GM15510 (cell line): ENCODE measurements at regions not wholly inside any gene's neighbourhood (a gene's known extent, or its start where the extent isn't known, plus 50 kb on each side); places are given as distances from the start of the nearest gene placed in this dataset.

Experiments
- POLR2A ChIP-seq: IDR thresholded peaks from 3 replicates; pipeline ENCODE4 v1.6.1; 2011; ENCODE audit warnings: borderline replicate concordance; ENCODE audit not compliant: insufficient read length; ENCODE audit errors: extremely low read depth

GRCh38 chr1:38486085-38486484 lies 373.5 kb downstream of the RRAGC start:
- no peak for TF ChIP-seq POLR2A

- no peak for TF ChIP-seq POLR2A
These were observed 377.4 kb downstream of the RRAGC start for GRCh38 chr1:38481871-38482826.

GRCh38 chr1:38477811-38478210 lies 381.8 kb downstream of the RRAGC start:
- no peak for TF ChIP-seq POLR2A

- TF ChIP-seq POLR2A: no peak
These were observed 382.8 kb downstream of the RRAGC start for GRCh38 chr1:38476850-38477178.

GRCh38 chr1:38476111-38476849 lies 383.3 kb downstream of the RRAGC start:
- no peak for TF ChIP-seq POLR2A

GRCh38 chr1:38475624-38476005 lies 384.0 kb downstream of the RRAGC start:
- TF ChIP-seq POLR2A: peak; percentile 21

GRCh38 chr1:38474738-38475623 lies 384.6 kb downstream of the RRAGC start:
- peak; percentile 29 for TF ChIP-seq POLR2A

- TF ChIP-seq POLR2A: no peak
These were observed 393.1 kb downstream of the RRAGC start for GRCh38 chr1:38466487-38466886.

- no peak for TF ChIP-seq POLR2A
These were observed 394.1 kb downstream of the RRAGC start for GRCh38 chr1:38465460-38465859.

- no peak for TF ChIP-seq POLR2A
These were observed 395.4 kb downstream of the RRAGC start for GRCh38 chr1:38464071-38464661.

- no peak for TF ChIP-seq POLR2A
These were observed 396.5 kb downstream of the RRAGC start for GRCh38 chr1:38463074-38463473.

- no peak for TF ChIP-seq POLR2A
These were observed 403.1 kb downstream of the RRAGC start for GRCh38 chr1:38456531-38456876.

- TF ChIP-seq POLR2A: no peak
These were observed 403.6 kb downstream of the RRAGC start for GRCh38 chr1:38455829-38456530.
